Right hindlimb (tissue), 1 donor: ENCODE measurements at regions not wholly inside any gene's neighbourhood (a gene's known extent, or its start where the extent isn't known, plus 50 kb on each side); places are given as distances from the start of the nearest gene placed in this dataset.

Experiments
- DNase-seq: peaks from one replicate; pipeline ENCODE4 v3.0.0-alpha.2; 2018

DNA sequence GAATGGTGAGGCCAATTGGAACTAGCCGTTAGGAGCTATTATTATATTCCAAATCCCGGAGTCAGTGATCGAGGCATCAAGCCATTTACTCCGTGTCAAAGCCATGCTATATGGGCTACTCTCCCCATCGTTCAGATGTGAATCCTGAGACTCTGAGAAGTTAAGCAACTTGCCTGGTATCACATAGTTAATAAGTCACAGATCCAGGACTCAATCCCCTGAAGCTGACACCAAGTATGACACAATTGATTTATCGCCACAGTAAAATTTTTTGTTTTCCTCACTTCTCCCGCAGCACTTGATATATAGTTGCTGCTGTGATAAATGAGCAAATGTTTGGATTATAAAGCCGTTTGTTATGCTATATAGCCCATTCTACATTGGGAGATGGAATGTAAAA, 50.8 kb upstream of the TSHZ2 start:
- no peak for DNase-seq

DNA sequence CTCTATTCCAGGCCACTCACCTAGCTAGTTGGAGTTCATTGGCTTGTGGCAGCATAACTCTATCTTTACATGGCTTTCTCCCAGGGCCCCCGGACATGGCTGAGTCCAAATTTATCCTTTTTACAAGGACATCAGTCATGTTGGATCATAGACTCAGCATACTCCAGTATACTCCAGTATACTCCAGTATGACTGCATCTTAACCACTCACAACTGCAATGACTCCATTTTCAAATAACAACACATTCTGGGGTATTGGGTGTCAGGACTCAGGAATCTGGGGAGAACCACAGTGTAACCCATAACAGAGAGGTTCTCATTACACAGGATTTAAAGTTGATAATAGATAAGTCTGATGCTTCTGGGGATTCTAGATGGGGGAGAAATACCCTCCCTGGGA, 53.8 kb upstream of the TSHZ2 start:
- no peak for DNase-seq

DNA sequence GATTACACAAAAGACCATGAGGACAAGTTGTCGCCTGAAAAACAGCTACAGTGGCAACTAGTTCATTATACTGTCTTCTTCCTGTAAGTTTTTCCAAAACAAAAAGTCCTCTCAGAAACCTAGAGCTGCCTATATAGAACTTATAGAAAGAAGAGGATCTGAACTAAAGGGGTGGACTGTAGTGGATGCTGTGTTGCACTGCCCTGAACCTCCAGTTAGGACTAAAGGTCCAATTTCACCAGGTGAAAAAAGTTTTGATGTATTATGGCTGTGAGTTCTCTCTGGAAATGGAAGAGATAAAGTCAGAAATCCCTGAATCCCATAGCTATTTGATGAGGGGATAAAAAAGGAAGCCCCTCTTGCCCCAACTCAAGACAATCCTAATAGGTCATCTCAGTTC, 56.6 kb upstream of the TSHZ2 start:
- no peak for DNase-seq

DNA sequence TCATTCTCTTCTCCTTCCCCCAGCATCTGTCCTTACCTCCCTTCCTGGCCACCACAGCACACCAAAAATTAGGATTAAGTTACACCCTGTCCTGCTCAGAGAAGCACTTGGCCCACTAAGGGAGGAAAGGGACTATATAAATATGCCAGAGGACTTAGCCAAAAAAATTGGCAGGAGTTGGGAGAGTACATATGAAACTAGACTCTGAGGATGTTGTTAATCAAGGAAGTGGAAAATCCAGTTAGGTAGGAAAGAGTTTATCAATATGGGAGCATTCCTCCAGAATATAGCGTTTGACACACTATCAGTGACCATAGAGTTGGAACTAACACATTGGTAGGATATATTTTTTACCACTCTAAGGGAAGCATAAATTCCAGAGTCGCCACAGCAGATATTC, 57.3 kb upstream of the TSHZ2 start:
- no peak for DNase-seq

DNA sequence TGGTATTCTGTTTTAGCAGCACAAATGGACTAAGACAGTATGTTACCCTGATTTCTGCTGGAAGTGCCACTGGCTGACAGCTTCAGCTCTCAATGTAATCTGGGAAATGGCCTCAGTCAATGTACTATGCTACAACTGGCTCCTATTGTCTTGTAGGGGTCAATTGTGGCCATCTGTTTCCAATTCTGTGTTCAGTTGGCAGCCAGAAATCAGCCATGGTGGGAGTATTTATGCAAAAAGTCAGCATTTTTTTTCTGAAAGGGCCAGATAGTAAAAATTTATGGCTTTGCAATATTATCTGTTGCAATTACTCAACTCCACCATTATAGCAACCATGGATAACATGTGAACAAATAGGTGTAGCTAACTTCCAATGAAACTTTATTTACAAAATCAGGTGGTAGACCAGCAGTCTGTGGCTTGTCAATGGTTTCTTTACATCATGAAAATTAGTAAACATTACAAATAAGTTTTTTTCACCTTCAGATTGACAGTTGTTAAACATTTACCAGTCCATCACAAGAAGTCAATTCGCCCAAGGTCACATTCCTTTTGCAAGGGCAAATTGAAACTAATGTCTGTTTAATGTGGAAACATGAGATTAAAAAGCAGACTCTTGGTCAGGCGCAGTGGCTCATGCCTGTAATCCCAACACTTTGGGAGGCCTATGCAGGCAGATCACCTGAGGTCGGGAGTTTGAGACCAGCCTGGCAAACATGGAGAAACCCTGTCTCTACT, 58.3 kb upstream of the TSHZ2 start:
- no peak for DNase-seq

DNA sequence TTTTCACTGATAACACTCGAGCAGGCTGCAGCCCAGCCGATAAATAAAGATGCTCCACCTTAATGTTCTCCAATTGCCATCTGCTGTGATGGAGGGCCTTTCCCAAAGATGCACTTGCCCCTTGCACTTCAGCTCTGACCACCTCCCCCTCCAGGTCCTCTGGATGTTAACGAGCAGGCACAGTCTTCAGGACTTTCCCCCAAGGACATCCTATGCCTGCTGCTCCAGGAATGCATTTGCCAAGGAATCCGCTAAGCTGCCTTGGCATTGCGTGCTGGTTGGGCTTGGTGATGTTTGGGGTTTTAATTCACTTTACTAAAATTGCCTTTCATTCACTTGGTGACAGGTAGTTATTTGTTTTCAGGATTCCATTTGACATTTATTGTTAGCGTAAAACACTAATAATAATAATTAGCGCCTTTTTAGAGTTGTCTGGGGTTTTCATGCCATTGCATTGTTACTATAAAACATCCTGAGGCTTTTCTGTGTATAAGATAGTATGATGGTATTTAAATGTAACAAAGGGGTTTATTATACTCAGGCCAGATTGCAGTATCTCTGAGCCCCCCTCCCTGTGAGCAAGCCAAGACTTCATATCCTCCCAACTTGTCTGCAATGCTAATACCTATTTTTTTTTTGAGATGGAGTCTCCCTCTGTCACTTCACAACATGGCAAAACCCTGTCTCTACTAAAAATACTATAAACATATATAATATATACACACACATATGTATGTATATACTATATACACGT, 66.7 kb upstream of the TSHZ2 start:
- no peak for DNase-seq

DNA sequence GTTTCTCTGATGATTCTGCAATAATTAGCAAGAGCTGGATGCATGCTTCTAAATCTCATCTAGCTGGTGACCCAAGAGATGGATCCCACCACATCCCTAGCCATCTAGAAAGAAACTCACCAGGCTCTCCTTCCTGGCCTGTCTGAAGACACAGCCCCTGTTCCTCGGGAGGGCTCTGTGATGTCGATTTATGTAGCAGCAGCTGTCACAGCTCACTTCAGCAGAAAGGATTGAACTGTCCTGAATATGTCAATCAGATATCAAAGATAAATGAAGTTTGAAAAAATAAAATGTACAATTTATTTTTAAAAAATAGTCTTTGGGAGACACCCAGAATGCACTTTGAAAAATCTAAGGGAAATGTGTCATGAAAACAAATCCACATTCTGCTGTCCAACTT, 67.3 kb upstream of the TSHZ2 start:
- DNase-seq = no peak

DNA sequence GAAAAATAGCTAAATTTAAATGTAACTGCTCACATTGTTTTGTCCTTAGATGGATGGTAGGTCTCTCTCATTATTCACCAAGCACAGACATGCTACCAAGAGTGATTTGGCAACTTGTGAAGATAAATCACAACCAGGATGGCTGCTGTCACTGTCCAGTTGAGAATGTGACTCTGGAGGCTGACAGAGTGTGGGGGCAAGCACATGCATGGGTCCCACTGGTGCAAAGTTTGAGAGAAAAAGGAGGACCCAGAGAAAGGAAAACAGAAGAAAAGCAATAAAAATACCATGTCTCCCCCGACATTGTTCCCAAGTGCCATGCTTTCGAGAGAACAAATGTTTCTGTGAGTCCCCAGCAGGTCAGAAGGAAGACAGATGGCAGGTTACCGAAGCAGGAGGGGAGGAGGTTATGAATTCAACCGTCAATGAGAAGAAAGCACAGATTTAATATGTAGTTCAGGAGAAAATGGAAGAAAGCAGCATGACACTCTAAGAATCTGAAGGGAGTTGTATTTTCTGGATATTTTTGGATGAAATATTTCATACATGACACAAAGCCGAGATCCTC, 73.0 kb upstream of the TSHZ2 start:
- DNase-seq = no peak

DNA sequence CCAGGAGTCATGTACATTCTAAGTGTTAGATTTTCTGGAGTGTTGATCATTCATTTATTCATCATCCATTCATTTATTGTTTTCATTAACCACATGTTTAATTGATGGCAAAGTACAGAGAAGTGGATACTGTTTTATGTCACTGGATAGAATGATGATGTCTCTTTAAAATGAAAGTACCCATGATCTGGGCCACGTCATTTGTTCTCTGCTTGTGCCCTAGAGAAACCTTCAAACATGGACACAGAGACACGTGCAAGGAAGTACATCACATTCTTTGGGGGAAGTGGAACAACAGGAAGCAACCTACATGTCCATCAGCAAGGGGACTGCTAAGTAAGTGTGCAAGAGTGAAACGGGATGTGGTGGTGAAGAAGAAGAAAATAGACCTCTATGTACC, 75.8 kb upstream of the TSHZ2 start:
- no peak for DNase-seq

DNA sequence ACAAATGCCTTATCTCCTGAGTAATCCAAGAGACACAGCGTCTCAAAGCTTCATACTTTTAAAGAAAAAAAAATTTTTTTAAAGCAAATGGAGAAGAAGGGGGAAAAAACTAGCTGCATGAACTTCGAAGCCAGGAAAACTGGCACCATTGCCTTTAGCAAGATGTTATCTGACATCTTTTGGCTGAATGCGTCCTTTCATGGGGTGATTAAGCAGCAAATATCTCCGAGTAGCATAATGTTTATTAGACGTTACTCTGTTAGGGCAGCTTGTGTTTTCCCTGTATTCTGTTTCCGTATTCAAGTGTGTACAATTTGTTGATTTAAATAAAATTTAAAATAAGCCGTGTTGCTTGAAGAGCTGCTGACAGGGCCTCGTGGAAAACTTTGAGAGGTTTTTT, 76.5 kb upstream of the TSHZ2 start:
- no peak for DNase-seq

DNA sequence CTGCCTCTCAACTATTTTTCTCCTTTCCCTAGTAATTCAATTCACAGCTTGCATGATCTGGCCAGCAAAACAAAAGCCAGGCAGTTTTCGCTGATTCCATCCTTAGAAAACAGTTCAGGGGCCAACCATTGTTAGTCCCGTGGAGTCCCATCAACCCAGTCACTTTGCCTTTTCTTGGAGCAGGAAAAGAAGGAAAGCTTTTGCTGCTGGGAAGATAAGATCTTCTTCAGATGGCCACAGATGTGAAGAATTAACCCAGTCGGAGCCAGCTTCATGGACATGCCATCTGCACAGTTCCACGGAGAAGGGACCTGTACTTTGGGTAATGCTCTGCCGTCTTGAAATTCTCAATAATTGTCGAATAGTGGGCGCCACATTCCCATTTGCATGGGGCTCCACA, 76.9 kb upstream of the TSHZ2 start:
- DNase-seq = no peak

DNA sequence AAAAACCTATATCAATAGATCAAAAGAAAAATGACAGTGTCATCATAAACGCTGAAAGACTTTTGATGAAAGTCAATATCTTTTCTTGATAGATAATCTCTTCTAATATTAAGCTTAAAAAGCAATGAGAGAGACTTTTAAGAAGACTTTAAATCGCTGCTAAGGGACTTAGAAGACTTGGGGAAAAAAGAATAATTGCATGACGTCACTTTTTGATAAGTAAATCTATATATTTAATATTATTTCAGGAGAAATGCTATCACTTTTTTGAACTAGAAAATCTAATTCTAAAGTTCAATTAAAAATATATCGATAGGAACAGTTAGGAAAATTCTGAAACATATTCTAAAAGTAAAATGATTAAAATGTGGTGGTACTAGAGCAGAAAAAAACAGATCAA, 78.7 kb upstream of the TSHZ2 start:
- DNase-seq = no peak

DNA sequence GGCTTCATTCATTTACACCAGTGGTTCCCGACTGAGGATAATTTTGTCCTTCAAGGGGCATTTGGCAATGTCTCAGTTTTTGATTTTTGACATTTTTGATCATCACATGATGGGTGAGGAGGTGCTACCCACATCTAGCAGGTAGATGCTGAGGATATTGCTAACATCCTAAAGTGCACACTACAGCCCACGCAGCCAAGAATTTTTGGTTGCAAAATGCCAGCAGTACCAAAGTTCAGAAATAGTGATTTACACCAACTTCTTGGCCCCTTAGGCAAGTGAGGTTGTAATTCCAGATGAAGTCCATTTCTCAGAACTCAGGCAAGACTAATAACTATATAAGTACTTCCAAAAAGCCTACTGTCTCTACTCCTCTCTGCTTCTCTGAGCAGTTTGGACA, 80.1 kb upstream of the TSHZ2 start:
- no peak for DNase-seq

DNA sequence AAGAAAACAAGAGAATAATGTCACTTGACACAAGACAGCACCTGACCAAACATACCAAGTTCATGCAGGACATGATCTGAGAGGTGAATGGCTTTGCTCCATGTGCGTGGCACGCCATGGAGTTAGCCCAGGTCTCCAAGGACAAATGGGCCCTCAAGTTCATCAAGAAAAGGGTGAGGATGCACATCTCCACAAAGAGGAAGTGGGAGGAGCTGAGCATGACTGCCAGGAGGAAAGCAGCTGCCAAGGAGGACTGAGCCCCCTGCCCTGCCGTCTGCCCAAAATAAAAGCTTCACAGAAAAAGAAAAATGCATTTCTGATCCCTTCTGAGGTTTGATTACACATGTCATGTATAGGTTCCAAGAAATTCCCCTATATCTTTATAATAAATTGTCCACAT, 82.0 kb upstream of the TSHZ2 start:
- DNase-seq = no peak

DNA sequence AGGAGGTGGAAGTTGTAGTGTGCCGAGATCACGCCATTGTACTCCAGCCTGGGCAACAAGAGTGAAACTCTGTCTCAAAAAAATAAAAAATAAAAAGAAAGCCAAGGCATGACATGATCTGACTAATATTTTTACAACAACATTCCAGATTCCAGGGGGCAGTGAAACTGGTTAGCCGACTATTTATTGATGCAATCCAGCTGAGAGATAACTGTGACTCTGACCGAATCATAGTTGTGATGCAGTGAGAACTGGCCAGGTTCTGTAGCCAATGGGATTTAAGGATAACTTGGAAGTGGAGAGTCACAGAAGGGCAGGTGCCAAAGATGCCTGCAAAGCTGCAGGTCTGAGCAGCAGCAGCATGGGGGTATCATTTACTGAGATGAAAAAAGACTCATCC, 82.9 kb upstream of the TSHZ2 start:
- DNase-seq = no peak

DNA sequence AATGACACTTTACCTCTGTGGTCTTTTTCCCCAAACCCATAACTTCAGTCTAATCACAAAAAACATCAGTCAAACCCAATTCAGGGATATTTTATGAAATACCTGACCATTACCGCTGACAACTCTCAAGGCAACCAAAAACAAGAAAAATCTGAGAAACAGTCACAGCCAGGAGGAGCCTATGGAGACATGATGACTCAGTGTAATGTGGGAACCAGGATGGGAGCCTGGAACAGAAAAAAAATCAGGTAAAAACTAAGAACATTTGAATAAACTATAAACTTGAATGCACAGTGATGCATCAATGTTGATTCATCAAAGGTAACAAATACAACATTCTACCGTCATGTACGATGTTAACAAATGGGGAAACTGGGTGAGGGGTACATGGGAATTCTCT, 84.1 kb upstream of the TSHZ2 start:
- no peak for DNase-seq

DNA sequence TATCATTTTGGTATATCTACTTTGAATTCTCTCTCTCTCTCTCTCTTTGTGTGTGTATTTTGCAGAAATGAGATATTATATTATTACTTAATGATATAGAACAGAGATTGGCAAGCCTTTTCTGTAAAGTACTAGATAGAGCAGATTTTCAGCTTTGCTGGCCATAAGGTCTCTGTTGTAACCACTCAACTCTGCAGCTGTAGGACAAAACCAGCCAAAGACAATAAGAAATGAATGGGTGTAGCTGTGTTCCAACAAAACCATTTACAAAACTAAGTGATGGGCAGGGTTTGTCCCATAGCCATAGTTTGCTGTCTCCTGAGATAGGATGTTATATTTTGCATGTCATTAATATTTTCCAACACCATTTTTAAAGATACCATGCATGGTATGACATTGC, 91.2 kb upstream of the TSHZ2 start:
- no peak for DNase-seq

DNA sequence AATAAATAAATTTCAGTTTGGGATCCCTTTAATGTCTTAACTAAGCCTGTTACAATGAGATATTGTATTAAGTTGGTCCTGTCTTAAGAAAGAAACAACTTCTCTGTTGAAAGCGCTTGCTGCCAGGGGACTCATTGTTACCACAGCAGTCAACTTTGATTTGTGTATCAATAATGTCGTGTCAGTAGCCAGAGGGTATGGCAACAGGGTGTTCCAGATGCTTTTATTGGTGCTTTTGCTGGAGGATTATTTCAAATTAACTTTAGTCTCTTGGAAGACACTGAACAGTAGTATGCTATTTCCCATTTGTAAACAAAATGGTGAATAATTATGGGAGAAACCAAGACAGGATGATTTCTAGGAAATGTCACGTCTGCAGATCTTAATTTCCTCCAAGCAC, 91.9 kb upstream of the TSHZ2 start:
- no peak for DNase-seq

DNA sequence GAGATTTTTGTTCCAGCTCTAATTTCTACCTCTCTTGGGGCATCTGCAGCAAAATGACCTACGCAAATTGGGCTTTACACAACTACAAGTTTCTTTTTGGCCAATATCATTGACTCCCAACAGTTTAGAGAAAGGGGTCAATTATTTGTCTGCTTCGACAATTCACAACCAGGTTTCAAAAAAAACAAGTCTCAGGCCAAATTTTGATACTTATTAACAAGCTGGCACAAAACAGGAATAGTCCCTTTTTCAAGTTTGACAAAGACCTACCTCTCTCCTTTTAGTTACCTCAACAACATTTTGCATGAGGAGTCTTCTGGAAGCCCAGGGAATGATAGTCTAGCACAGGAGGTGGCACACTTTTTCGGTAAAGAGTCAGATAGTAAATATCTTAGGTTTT, 97.9 kb upstream of the TSHZ2 start:
- no peak for DNase-seq

DNA sequence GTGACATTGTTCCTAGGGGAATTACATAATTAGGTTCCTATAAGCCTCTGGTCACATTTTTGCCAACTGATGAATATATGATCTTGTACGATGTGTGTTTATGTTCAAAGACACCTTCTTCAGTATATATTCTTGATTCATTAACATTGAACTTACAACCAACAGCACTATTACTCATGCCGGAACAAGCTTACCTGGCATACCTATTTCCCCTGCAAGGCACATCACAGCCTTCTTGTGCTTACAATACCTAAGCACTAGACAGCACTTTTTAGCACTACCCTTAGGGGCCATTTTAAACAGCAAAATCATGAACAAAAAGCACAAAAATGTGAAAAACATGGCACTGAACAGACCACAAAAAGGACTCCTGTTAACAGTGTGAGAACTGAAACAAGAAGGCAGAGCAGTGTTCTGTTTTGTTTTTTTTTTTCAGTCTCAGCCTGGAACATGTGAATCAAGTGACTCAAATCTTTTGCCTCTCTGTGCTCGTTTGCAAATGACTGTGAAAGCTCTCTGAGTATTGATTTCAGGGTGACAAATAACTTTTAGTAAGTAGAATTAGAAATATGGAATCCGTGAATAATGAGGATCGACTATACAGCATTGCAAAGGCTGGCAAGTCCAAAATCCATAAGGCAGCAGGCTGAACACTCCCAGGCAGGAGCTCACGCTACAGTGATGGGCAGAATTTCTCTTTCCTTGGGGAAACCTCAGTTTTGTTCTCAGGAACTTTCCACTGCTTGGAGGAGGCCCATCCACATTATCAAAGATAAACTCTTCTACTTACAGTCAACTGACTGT, 102.3 kb upstream of the TSHZ2 start:
- no peak for DNase-seq

DNA sequence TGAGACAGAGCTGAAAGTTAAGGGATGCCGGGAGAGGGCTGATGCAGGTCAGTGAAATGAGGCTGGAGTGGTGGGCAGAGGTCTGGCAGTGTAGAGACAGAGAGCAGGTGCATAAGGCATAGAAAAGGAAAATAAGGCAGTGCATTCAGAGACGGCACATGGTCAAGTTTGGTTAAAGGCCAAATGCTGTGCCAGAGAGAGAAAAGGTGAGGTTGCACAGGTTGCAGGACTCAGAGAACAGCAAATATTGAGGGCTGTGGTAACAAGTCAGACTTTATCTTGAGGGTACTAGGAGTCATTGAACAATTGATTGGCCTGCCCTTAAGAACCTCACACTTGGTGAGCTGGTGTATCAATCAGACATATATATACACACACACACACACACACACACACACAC, 102.9 kb upstream of the TSHZ2 start:
- DNase-seq = no peak

DNA sequence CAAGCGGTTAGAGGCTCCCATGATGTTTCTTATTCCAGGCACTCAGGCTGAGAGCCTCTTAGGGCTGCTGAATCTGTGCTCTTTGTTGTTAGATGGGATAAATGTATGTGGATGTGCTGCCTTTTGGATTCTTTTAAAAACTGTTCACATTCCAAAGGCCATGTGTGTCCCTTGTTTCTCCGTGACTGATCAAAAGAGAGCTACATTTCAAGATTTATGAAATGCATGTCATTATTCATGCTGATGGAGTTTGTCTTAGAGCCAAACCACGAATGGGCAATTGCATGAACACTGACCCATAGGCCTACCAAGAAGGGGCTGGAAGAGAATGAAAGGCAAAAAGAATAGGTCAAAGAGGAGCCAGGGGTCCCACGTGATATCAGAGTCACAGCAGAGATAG, 104.9 kb upstream of the TSHZ2 start:
- no peak for DNase-seq

DNA sequence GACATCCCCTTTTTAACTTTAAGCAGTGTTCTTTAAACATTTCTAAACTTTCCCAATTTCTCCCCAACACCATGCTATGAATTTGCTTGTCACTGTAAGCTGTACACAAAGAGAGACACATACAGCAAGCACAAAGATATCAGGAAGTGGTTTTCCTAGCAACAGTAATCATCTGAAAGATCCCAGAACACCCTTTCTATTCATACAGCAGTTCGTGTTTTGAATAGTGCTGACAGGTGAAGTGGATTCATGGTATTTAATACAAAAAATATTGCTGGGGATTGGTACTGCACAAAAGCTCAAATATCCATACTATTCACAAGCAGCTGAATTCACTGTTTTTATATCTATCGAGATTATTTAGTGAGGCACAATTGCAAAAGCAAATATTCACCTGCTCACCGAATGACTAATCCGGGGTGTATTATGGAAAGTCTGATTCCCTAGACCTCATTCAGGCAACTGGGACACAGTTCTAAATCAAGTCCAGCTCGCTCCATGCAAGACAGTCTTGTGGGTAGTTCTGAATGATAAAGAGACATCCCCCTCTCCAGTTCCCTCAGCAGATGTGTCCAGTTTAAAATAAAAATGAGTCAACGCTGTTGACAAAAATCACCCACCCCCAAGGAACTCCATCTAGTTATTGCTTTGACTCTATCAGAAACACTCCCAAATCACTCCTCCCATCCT, 107.1 kb upstream of the TSHZ2 start:
- DNase-seq = no peak
